Activated naive CD4-positive, alpha-beta T cell (primary cell): ENCODE measurements at regions not wholly inside any gene's neighbourhood (a gene's known extent, or its start where the extent isn't known, plus 50 kb on each side); places are given as distances from the start of the nearest gene placed in this dataset.
"Not testable (repeated sequence)": the region's sequence is repeated elsewhere in the genome, so short reads cannot be mapped to it uniquely, and the experiment has no call there.

Experiments used
- DNase-seq, 4 experiments: peaks; one replicate each; lab custom pipeline; 2025; lab: John Stamatoyannopoulos, UW

GRCh38 chr4:131459430-131460101 is 1689.5 kb upstream of the PCDH10 start:
- no peak for DNase-seq

- no peak for DNase-seq
Measured at GRCh38 chr4:131470360-131470759, 1678.7 kb upstream of the PCDH10 start.

- DNase-seq, result no peak
Measured at GRCh38 chr4:131488772-131489171, 1660.3 kb upstream of the PCDH10 start.

- not testable (repeated sequence) for DNase-seq
Measured at GRCh38 chr4:131496211-131496610, 1652.9 kb upstream of the PCDH10 start.

GRCh38 chr4:131499141-131499873 is 1649.8 kb upstream of the PCDH10 start:
- no peak for DNase-seq

- no peak for DNase-seq
Measured at GRCh38 chr4:131509521-131509920, 1639.6 kb upstream of the PCDH10 start.

- DNase-seq, result no peak
Measured at GRCh38 chr4:131526686-131527085, 1622.4 kb upstream of the PCDH10 start.

GRCh38 chr4:131531087-131531486 is 1618.0 kb upstream of the PCDH10 start:
- no peak for DNase-seq

- DNase-seq, result no peak
Measured at GRCh38 chr4:131534944-131535645, 1614.0 kb upstream of the PCDH10 start.

GRCh38 chr4:131540256-131540655 is 1608.8 kb upstream of the PCDH10 start:
- DNase-seq, result no peak

- DNase-seq, result no peak
Measured at GRCh38 chr4:131547506-131547981, 1601.5 kb upstream of the PCDH10 start.

GRCh38 chr4:131551306-131551705 is 1597.8 kb upstream of the PCDH10 start:
- DNase-seq, result no peak

GRCh38 chr4:131566026-131566425 is 1583.1 kb upstream of the PCDH10 start:
- DNase-seq, result no peak

GRCh38 chr4:131584587-131584986 is 1564.5 kb upstream of the PCDH10 start:
- DNase-seq, result no peak

GRCh38 chr4:131595140-131595539 is 1554.0 kb upstream of the PCDH10 start:
- DNase-seq, result no peak

GRCh38 chr4:131603705-131604104 is 1545.4 kb upstream of the PCDH10 start:
- no peak for DNase-seq

- no peak for DNase-seq
Measured at GRCh38 chr4:131609039-131609438, 1540.1 kb upstream of the PCDH10 start.

GRCh38 chr4:131610517-131610916 is 1538.6 kb upstream of the PCDH10 start:
- not testable (repeated sequence) for DNase-seq

- DNase-seq, result no peak
Measured at GRCh38 chr4:131613086-131613823, 1535.8 kb upstream of the PCDH10 start.

- no peak for DNase-seq
Measured at GRCh38 chr4:131613824-131614216, 1535.3 kb upstream of the PCDH10 start.

- DNase-seq, result no peak
Measured at GRCh38 chr4:131632877-131633276, 1516.2 kb upstream of the PCDH10 start.

- no peak for DNase-seq
Measured at GRCh38 chr4:131635191-131635590, 1513.9 kb upstream of the PCDH10 start.
